HG03097 (cell line): ENCODE measurements at regions not wholly inside any gene's neighbourhood (a gene's known extent, or its start where the extent isn't known, plus 50 kb on each side); places are given as distances from the start of the nearest gene placed in this dataset.
"Not testable (repeated sequence)": the region's sequence is repeated elsewhere in the genome, so short reads cannot be mapped to it uniquely, and the experiment has no call there.

Experiments
- ATAC-seq: cut with Tn5 transposase; IDR thresholded peaks from one replicate; pipeline ENCODE4 v1.9.1; 2021; ENCODE audit not compliant: unreplicated experiment, low FRiP score

- ATAC-seq: no peak
These were observed 1035.6 kb upstream of the MIR17HG start for GRCh38 chr13:90311929-90312328.

DNA sequence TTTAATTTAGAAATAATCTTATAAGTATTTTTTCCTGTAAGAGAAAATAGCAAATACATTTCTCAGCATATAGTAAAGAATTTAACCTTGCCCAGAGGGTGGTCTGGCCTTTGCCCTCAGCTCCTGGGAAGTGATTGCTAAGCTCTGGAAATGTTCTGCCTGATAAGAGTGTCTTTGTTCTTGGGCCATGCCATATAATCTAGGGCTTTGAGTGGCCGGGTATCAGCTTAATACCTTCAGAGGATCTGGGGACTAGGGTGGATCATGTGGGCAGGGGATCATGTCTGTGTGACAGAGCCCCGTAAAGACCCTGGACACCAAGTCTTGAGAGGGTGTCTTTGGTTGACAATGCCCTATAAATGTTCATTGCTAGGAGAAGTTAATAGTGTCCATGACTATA lies 1032.4 kb upstream of the MIR17HG start:
- ATAC-seq: no peak

DNA sequence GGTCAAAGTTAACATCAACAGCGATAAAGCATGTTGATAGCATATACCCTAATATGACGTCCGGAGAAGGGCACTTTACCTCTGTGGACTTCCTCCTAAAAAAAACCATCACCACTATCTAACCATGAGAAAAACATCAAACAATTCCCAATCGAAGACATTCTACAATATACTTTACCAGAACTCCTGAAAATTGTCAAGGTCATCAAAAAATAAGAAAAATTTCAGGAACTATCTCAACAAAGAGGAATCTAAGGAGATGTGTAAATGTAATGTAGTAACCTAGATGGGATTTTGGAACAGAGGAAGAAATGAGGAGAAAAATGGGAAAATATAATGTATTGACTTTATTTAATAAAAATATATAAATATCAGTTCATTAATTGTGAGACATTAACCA lies 1026.8 kb upstream of the MIR17HG start:
- no peak for ATAC-seq

- ATAC-seq: no peak
These were observed 1026.1 kb upstream of the MIR17HG start for GRCh38 chr13:90321281-90321931.

DNA sequence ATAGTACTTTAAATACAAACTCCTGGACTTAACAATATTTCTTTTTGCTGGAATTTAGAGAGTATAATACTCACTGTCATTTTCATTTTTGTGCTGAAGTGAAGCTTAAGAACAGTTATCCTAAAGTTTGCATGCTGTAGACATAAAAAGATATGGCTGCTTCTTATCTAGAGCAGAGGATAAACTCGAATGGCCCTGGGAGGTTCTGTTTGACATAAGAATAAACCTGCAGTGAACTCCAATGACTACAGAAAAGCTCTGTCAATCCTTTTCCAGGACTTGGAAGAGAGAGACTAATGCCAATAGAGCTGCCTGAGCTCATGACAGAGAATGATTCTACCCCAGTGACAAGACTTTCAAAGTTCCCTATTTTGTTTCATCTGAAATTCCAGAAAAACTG lies 1017.8 kb upstream of the MIR17HG start:
- ATAC-seq: no peak

DNA sequence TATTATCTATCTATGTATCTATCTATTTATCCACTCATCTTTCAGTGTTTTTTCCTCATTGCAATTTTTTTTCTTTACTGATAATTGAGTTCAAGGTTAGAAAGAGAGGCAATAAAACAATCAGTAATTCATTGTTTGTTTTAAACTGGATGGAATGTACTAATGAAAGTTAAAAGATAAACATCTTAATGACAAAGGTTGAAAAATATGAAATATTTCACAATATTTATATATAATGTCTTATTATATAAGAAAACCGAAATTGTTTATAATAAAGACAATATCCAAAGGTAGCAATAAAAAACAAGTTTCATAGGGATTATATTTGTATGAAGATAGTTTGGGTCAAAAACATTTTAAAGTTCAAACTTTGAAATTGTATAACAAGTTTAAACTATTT lies 1015.5 kb upstream of the MIR17HG start:
- ATAC-seq: no peak

GRCh38 chr13:90336507-90336906 lies 1011.0 kb upstream of the MIR17HG start:
- ATAC-seq: no peak

- ATAC-seq: not testable (repeated sequence)
These were observed 1006.1 kb upstream of the MIR17HG start for GRCh38 chr13:90341348-90341747.

- not testable (repeated sequence) for ATAC-seq
These were observed 998.9 kb upstream of the MIR17HG start for GRCh38 chr13:90348477-90349136.

DNA sequence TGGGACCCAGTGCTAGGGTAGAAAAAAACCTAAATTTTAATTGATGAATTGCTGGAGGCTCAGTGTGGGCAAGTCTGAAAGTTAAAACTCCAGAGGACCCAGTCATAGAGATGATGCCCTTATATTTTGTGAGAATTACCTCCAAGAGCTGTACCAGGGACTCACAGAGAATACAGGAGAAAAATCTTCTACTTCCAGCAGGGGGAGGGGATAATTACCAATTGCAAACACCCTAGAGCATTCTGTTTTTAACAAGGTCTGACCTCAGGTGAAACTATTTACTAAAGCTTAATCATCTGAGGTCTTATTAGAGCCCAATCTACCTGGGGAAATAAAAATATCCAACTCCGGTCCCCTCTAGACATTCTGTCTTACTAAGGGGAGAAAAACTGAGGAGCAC lies 994.7 kb upstream of the MIR17HG start:
- ATAC-seq: no peak

DNA sequence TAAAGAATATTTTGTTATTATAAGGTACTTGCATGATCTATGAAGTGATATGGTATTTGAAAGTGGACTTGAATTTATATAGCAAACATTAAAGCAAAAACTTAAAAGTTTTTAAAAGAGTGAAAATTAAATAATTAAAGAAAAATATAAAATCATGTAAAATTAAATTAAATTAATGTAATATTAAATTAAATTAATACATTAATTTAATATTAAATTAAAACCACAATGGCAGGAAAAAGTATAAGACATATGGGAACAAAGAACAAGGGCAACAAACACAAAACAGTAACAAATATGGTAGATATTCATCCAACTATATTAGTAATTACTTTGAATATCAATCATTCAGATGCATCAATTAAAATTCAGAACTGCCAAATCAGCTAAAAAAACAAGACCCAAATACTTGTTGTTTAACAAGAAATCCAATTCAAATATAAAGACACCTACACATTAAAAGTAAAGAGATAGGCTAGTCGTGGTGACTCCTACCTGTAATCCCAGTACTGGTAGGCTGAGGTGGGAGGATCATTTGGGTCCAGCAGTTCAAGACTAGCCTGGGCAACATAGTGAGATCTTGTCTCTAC lies 992.2 kb upstream of the MIR17HG start:
- ATAC-seq: no peak

- ATAC-seq: no peak
These were observed 986.7 kb upstream of the MIR17HG start for GRCh38 chr13:90360785-90361184.

DNA sequence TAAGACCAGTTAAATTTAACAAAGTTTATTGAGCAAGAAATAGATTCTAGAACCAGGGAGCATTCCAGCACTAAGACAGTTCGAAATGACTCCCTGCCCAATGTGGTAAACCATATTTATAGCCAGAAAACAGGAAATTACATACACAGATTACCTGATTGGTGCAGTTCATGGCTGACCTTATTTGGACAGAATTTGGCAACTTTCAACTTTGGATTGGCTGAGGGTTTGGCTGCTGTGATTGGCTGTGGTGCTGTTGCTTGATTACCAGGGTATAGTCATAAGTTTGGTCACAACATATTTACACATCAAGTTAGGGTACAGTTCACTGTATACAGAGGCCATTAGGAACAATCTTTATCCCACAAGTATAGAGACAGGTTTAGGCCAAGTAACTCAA lies 984.8 kb upstream of the MIR17HG start:
- ATAC-seq: no peak

- no peak for ATAC-seq
These were observed 982.4 kb upstream of the MIR17HG start for GRCh38 chr13:90365130-90365529.

DNA sequence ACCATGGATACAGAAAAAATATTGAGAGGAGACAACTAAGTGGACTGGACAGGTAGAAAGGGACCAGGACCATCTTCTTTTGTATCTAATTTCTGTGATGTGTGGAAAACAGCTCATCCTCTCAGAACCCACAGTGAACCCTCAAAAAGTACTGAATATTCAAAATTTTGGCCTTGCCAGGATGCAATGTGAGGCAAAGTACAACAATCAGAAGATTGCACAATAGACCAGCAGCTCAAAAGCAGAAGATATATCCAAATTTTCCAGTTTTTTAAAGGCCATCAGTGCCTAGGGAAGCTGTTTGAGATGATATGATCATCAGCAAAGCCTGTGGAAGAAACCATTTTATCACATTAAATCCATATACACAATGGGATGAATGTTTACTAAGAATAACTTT lies 973.3 kb upstream of the MIR17HG start:
- no peak for ATAC-seq

DNA sequence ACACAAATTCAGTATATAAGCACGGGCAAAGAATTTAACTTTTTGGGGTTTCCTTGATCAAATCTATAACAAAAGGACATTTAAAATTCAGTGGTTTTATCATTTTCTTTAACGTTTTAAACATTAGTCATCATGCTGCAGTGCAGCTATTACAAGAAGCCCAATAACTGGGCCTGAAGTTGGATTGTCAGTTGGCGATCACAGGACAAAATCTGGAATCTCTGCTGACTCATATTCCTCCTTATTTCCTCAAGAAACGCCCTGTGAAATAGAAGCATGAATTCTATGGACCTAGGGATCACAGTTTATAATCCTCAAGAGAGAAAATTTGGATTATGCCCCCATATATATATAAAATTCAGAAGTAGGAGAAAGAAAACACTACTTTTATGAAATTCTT lies 971.6 kb upstream of the MIR17HG start:
- ATAC-seq: no peak

- no peak for ATAC-seq
These were observed 965.1 kb upstream of the MIR17HG start for GRCh38 chr13:90382425-90382824.

DNA sequence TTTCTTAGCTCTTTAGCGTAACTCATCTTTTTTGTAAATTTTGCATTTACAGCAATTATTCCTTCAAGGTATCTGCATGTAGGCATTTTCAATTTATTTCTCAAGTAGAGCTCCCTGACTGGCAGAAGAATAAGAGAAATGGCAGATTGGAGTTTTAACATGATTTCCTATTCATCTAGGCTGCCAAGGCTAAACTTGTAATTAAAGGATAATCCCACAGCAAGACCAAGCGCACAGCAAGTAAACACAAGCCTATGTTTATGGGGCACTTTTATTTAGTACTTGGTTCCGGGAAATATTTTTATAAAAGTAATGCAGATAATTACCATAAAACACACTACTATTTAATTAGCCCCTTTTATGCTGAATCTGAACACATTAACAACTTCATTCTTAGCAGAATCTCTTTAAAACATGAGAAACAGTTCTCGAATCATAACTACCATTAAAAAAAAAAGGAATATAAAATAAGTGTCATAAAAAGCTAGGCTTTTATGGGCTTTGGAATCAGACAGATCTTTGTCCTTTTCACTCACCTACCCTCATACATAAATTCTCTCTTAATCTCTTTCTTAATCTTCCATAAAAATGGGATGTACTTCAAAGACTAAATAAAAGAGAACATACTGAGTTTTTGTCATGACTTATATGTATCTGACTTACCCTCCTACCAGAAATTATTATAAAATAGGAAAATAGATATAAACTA lies 961.6 kb upstream of the MIR17HG start:
- no peak for ATAC-seq

DNA sequence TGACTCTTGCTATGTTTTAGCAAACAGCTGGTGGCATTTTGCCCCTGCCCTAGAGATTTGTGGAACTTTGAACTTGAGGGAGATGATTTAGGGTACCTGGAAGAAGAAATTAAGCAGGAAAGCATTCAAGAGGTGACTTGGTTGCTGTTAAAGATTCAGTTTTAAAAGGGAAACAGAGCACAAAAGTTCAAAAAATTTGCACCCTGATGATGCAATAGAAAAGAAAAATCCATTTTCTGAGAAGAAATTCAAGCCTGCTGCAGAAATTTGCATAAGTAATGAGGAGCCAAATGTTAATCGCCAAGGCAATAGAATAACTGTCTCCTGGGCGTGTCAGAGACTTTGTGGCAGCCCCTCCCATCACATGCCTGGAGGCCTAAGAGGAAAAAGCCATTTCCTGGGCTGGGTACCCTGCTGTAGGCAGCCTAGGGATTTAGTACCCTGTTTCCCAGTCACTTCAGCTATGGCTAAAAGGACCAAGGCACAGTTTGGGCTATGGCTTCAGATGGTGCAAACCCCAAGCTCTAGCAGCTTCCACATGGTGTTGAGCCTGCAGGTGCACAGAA lies 958.5 kb upstream of the MIR17HG start:
- ATAC-seq: no peak

- ATAC-seq: no peak
These were observed 958.0 kb upstream of the MIR17HG start for GRCh38 chr13:90389537-90389936.

GRCh38 chr13:90393408-90393807 lies 954.1 kb upstream of the MIR17HG start:
- ATAC-seq: no peak
